ENCODE measurements at regions not wholly inside any gene's neighbourhood (a gene's known extent, or its start where the extent isn't known, plus 50 kb on each side); places are given as distances from the start of the nearest gene placed in this dataset.

DNA sequence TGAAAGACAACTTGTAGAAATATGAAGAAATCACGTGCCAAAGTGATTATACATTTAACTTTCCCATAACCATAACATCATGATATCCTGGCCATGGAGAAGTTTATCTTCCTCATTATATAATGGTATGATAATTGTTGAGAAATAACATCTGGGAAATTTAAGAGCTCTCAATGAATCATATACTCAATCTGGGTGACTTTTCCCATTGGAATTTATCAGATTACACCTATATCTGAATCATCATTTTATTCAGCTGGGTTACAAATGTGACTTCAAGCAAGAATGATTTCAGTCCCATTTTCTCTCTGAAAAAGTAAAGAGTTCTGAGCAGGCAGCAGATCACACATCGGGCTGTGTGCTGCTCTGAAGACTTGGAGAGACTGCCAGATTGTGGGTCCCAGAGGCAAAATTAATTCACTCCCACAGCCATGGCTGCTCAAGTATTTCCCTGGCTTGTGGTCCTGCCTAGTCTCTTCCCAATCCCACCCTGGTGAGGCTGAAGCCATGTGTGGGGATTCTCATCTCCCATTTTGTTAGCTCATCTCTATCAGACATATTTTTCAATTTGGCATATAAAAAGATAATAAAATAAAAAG, 278.0 kb downstream of the MRPL39 start:
- peak; percentile 97 for DNase-seq

GRCh38 chr21:25328736-25329135, 278.5 kb downstream of the MRPL39 start:
- no peak for DNase-seq

GRCh38 chr21:25326181-25326580, 281.1 kb downstream of the MRPL39 start:
- peak; percentile 56 for DNase-seq

DNA sequence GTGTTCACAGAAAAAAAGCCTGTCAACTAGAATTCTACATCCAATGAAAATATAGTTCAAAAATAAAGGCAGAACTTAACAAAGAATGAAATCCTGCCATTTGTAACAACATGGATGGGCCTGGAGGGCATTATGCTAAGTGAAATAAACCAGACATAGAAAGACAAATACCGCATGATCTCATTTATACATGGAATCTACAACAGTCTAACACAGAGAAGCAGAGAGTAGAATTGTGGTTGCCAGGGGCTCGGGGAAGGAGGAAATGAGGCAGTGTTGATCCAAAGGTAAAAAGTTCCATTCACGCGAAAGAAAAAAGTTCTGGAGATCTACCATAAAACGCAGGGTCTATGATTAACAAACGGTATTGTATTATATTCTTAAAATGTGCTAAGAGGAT, 282.6 kb downstream of the MRPL39 start:
- DNase-seq, result no peak

DNA sequence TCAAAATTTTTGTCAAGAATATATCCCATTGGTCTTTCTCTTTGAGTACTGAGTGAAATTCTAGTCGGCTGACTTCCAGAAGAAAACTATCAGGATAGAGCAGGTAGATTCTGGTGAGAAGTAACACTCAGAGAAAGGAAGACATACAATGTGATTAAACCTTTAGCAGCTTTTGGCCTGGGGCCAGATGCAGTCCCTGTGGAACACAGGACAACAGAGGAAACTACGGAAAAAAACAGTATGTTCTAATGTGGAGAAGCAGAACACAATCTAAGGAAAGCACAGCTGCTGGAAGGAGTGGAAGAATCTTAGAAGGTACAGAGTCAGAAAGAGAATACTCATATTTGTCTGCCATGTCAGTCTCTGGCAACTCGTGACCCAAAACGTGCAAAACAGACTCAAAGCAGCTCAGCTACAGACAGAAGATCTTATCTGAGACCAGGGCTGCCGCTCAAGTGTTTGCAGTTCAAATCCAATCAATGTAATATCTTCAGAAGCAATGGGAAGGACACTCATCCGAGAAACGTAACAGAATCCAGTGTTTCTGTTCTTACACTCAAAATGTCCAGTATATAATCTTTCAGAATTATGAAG, 283.8 kb downstream of the MRPL39 start:
- no peak for DNase-seq

GRCh38 chr21:25314247-25314646, 293.0 kb downstream of the MRPL39 start:
- DNase-seq, result no peak

- DNase-seq, result peak; percentile 73
Measured at GRCh38 chr21:25313829-25314228, 293.5 kb downstream of the MRPL39 start.

DNA sequence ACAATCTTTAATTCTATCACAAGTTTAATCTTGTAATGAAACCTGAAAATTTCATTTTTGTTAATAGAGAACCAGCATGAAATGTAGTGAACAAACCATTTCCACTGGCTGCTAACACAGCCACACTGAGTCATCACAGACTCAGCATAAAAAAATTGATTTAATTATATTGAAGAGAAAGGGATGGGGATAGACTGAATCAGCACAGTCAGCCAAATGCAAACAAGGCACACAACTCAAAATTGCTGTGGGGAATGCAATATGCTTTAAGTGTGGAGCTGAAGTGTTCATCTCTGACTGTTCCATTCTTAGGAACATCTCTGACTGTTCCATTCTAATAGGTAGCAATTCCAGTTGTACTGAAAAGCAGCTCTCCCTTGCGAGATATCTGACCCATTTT, 299.8 kb downstream of the MRPL39 start:
- peak; percentile 82 for DNase-seq

DNA sequence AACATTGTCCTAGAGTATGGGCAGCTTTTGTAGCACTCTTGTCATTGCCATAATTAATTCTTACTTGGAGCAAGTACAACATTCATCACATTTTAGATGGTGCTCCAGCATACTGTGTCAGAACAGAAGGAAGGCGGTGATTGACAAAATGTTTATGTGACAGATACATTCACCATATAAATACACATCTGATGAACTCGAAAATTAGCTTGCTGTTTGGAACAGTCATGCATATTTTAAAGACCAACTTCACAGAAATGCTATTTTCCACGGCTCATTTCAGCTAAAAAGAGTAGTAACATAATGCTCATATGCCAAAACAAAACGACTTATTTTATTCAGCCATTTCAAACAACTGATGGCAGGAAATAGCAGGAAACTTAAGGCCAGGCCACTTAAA, 302.7 kb downstream of the MRPL39 start:
- DNase-seq, result no peak

DNA sequence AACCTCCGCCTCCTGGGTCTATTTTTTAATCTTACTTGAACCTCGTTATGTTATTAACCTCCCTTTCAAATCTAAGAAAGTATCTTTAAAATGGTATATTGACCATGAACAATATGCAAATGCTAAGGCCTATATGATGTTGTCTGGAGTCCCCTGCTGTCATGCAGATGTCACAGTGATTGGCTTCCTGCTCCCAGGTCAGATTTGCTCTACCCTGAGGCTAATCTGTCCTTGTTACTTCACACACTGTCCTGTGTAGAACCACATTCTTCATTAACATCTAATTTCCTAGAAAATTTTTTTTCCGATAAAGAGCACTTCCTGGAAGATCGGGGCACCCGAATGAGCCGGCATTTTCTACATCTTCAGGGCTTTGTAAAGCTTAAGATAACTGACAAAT, 306.6 kb downstream of the MRPL39 start:
- DNase-seq, result no peak

DNA sequence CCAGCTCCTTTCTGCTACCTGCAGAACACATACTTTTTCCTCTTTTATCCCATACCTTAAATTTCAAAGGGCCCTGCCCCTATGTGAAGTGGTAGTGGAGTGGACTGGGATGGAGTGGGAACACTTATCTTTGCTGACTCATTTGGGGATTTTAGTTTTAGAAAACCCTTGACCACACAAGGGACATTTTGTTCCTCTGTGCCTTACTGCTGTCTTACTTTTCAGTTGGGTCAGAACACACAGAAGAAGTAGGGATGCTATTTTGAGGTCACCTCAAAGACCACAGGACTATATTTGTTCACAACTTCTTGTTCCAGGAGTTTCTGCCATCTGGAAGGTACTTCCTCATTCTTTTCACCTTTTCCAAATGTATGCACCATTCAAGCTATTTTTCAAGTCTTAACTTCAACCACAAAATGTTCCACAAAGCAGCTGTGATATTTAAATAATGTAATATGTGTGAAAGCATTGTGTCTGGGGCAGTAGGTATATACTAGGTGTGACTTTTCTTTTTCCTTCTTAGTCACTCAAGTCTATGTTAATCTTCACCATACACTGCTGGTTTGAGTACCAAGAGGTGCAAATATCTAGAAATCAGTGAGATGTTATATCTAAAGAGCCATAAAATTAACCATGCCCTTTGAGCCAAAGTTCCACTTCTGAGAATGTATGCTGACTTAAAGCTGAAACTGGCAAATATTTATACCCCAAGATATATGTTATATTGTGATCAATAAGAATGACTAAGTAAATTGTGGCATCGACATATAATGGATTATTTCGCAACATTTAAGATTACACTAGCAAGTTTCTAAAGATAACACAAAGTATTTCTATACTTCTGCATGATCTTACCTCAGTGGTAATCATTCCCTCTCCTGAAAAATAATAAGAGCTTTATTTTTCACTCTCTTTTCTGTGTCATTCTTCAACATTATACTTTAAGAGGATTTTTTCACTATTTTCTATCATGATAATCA, 308.5 kb downstream of the MRPL39 start:
- no peak for DNase-seq

GRCh38 chr21:25297117-25297516, 310.2 kb downstream of the MRPL39 start:
- no peak for DNase-seq

GRCh38 chr21:25296252-25296651, 311.0 kb downstream of the MRPL39 start:
- no peak for DNase-seq

DNA sequence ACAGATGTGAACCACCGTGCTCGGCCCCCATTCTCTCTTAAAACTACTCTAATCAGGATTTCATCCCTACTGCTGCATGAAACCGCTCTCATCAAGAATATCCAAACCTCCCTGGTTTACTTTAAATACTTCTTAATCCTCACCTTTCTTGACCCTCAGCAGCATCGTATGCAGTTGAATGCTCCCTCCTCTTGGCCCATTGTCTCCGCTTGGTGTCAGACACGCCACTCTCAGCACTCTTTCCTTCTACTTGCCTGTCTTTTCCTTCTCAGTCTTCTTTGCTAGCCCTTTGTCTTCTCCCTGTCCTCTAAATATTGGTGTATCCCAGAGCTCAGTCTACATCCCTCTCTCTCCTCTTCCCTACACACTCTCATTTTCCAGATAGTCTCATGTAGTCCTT, 314.9 kb downstream of the MRPL39 start:
- DNase-seq, result no peak

DNA sequence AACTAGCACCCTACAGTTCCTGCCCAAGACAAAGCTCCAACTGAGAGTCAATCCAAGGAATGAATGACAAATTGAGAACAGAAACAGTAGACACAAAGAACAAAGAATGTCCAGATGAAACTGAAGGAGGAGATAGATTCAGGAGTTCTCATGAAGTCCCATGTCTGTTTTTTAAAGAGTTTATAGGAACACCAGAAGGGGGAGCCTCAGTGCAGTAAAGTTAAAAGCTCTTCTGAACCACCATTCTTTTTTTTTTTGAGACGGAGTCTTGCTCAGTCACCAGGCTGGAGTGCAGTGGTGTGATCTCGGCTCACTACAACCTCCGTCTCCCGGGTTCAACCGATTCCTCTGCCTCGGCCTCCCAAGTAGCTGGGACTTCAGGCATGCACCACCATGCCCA, 323.6 kb downstream of the MRPL39 start:
- peak; percentile 45 for DNase-seq

DNA sequence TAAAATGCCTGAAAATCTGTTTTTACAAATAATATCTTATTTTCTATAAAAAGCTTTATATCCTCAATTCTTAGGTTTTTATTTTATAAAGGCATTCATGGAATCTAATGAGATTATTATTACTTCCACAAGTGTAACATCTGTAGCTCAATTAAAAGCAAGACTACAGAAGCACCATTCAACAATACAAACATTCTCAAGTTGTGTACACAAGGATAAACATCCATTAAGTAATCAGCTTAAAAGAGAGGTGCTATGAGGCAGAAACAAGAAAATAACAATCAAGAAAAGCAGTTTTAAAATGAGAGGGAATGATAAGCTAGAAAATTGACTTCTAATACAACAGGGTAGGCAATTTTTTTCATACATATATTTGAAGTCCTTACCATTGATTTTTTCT, 326.1 kb downstream of the MRPL39 start:
- DNase-seq, result no peak

- DNase-seq, result no peak
Measured at GRCh38 chr21:25280061-25280460, 327.2 kb downstream of the MRPL39 start.

DNA sequence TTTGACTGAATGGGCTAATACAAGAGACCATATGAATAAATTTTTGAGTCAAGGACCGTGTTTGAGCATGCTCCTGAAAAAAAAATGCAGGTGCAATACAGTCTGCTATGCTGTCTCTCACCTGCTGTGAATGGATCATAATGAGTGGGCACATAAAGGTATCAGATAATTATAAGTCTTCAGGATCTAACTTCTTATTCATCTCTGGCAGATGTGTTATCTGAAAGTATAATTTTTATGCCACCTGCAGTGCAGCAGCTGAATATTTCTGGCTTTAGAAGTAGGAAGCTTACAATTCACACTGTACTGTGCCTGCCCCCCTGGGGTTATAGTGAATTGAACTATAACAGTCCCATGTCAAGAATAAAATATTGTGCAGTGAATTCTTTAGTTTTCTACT, 333.3 kb downstream of the MRPL39 start:
- DNase-seq, result no peak

DNA sequence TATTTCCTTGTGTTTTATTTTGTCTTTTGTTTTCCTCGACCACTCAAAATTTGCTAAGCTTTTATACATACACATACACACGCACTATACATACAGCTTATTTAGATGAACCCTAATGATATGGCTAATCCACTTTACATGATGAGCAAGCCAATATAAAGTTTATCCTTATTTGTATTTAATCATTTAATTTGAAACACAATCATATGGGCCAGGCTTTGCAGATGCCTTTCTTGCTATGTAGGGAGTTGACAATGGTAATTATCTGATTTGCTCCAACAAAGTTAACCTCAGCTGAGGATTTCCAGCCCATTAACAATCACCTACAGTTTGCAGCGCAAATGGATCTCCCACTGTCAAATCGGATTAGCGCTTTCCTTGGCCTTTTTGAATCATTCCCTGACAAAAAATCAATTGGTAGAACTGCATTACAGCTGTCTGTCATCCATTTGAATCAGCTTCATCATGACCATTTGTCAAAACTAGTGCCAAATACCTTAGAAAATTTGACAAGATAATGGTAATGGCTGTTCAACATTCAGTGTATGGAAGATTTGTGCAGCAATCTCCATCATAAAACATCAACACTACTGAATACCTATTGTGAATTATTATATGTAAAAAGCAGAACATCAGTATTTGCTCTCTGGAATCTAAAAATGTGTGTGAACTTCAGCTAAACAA, 352.6 kb downstream of the MRPL39 start:
- DNase-seq, result no peak

- no peak for DNase-seq
Measured at GRCh38 chr21:25246546-25246945, 360.7 kb downstream of the MRPL39 start.

GRCh38 chr21:25244735-25245134, 362.5 kb downstream of the MRPL39 start:
- no peak for DNase-seq

DNA sequence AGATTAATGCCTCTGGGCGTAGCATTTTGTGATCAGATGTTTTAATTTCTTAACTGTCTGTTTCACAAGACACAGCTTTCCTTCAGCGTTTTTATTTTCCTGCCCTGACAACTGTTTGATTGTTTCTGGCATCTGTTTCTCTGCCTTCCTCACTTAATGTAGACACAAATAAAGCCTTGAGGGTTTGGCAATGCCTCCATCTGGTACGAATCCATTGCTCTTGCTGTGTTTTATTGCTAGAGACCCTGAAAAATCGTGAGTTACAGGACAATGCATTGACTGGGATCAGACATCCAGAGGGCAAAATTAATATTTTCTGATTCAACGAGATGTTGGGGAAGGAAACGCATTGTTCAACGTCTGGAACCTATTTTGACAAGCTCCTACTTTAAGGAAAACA, 363.5 kb downstream of the MRPL39 start:
- peak; percentile 16 for DNase-seq

DNA sequence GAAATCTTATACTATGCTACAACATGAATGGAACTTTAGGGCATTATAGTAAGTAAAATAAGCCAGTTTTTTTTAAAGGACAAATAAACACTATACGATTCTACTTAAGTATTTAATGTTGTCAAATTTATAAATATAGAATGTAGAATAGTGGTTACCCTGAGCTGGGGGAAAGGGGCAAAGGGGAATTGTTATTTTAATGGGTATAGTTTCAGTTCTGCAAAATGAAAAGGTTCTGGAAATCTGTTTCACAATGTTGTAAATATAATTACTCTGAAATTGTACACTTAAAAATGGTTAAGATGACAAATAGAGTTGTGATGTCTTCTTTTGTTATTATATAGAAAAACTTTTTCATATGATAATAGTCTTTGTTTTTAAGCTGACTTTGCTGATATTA, 366.3 kb downstream of the MRPL39 start:
- DNase-seq, result no peak

Data from fibroblast of skin of abdomen (primary cell).